ENCODE measurements at regions not wholly inside any gene's neighbourhood (a gene's known extent, or its start where the extent isn't known, plus 50 kb on each side); places are given as distances from the start of the nearest gene placed in this dataset.

- TF ChIP-seq CTCF (IDR thresholded peaks at IDR 0.05; ENCODE audit: low read length) = no peak
- TF ChIP-seq EZH2 (IDR thresholded peaks at IDR 0.05; ENCODE audit: borderline replicate concordance, low read length) = no peak
Measured at GRCh38 chr3:105944721-105945120, 75.9 kb upstream of the CBLB start.

Measured in OCI-LY1 (cell line).